22Rv1 (cell line): ENCODE measurements at regions not wholly inside any gene's neighbourhood (a gene's known extent, or its start where the extent isn't known, plus 50 kb on each side); places are given as distances from the start of the nearest gene placed in this dataset.

Source experiments
- CTCF ChIP-seq: fragments of 450-650 bp; IDR thresholded peaks from 2 replicates; pipeline ENCODE4 v1.5.1; 2017; ENCODE audit warnings: mild to moderate bottlenecking
- ZFX ChIP-seq: fragments of 450-650 bp; IDR thresholded peaks from 2 replicates; pipeline ENCODE4 v1.6.1; 2017; ENCODE audit warnings: antibody characterized with exemption, borderline replicate concordance

GRCh38 chr2:23128684-23129292, 256.2 kb upstream of the KLHL29 start:
- TF ChIP-seq CTCF (no peak), ZFX (no peak)
